Endothelial cell of umbilical vein (primary cell): ENCODE measurements at regions not wholly inside any gene's neighbourhood (a gene's known extent, or its start where the extent isn't known, plus 50 kb on each side); places are given as distances from the start of the nearest gene placed in this dataset.

Source experiments
- BruUV-seq: library from RNA; stranded (reverse); fragments of 400-500 nt; replicated peaks from 2 replicates; lab custom pipeline; 2021; lab: Mats Ljungman, UMichigan
- CTCF ChIA-PET: fragments of 300-600, 350-600 bp; sonication (Branson Sonifier 250); formaldehyde crosslinking; loops from one replicate; lab custom pipeline; 2021; ENCODE audit warnings: antibody characterized with exemption, inconsistent platforms; lab: Charles Lee
- POLR2A ChIA-PET: fragments of 300-600, 350-600 bp; sonication (Branson Sonifier 250); formaldehyde crosslinking; loops from one replicate; lab custom pipeline; 2021; ENCODE audit warnings: antibody characterized with exemption, inconsistent platforms; lab: Charles Lee
- DNase-seq: peaks from one replicate; pipeline ENCODE4 v3.0.0-alpha.2; 2011; ENCODE audit warnings: low read depth, low spot score
- FAIRE-seq: peaks from 2 replicates; lab custom pipeline; 2011; peaks lifted over from hg19 to GRCh38; lab: Jason Lieb, UNC
- H2AFZ ChIP-seq: 2 replicates; pipeline ENCODE4 v1.6.0; 2012; ENCODE audit warnings: low read depth, low read length, control low read depth, inconsistent platforms
- H3K27ac ChIP-seq: 2 replicates; pipeline ENCODE4 v1.5.1; 2011; ENCODE audit warnings: low read depth, mild to moderate bottlenecking, control low read depth, low read length, moderate library complexity; ENCODE audit not compliant: insufficient read depth
- H3K27me3 ChIP-seq, 2 experiments: 2 replicates each; pipeline versions ENCODE4 v1.6.0 to v1.6.1; 2011; ENCODE audit warnings: low read length in 2 of 2, mixed read lengths in 1 of 2; ENCODE audit not compliant: control insufficient read depth in 2 of 2, insufficient read depth in 2 of 2
- H3K36me3 ChIP-seq, 2 experiments: 2 replicates in 1 of 2; 3 replicates in 1 of 2; pipeline ENCODE4 v1.5.1; 2011; ENCODE audit warnings: low read length in 2 of 2, mild to moderate bottlenecking in 1 of 2, moderate library complexity in 1 of 2; ENCODE audit not compliant: control insufficient read depth in 2 of 2, insufficient read depth in 2 of 2; ENCODE audit errors: extremely low read depth in 1 of 2
- H3K4me1 ChIP-seq: 3 replicates; pipeline ENCODE4 v1.5.1; 2011; ENCODE audit warnings: mild to moderate bottlenecking, low read length; ENCODE audit not compliant: control insufficient read depth, insufficient read depth; ENCODE audit errors: extremely low read depth
- H3K4me2 ChIP-seq: 2 replicates; pipeline ENCODE4 v1.6.1; 2011; ENCODE audit warnings: low read length, control low read depth, mixed read lengths; ENCODE audit not compliant: insufficient read depth
- H3K4me3 ChIP-seq, 3 experiments: fragments of 200-600 bp in 1 of 3; sonication (generic), shearing (Covaris generic) in 1 of 3; replicated peaks in 1 of 3; 2 replicates each; pipeline ENCODE4 v1.5.1; 2011 to 2016; ENCODE audit warnings: control low read depth in 3 of 3, low read length in 3 of 3, mild to moderate bottlenecking in 2 of 3, inconsistent platforms in 1 of 3, low read depth in 1 of 3, moderate library complexity in 1 of 3; ENCODE audit not compliant: insufficient read depth in 1 of 3
- H3K79me2 ChIP-seq: 2 replicates; pipeline ENCODE4 v1.6.0; 2012; ENCODE audit warnings: low read length, inconsistent platforms; ENCODE audit not compliant: control insufficient read depth, insufficient read depth
- H3K9ac ChIP-seq: replicated peaks from 2 replicates; pipeline ENCODE3; 2011; ENCODE audit warnings: low read length, control low read depth; ENCODE audit not compliant: insufficient read depth; ENCODE audit errors: extremely low read depth
- H3K9me1 ChIP-seq: replicated peaks from 3 replicates; pipeline ENCODE4 v1.6.0; 2011; ENCODE audit warnings: mild to moderate bottlenecking, low read length; ENCODE audit not compliant: control insufficient read depth, insufficient read depth; ENCODE audit errors: extremely low read depth
- H3K9me3 ChIP-seq: replicated peaks from 2 replicates; pipeline ENCODE4 v1.5.1; 2012; ENCODE audit warnings: low read length, inconsistent platforms; ENCODE audit not compliant: control insufficient read depth, insufficient read depth
- H4K20me1 ChIP-seq: replicated peaks from 2 replicates; pipeline ENCODE3; 2011; ENCODE audit warnings: mild to moderate bottlenecking, low read length; ENCODE audit not compliant: control insufficient read depth, insufficient read depth; ENCODE audit errors: extremely low read depth
- EZH2 ChIP-seq: IDR thresholded peaks from 2 replicates; pipeline ENCODE4 v1.6.1; 2012; ENCODE audit warnings: borderline replicate concordance, low read depth, mild to moderate bottlenecking, moderate library complexity, low read length, inconsistent platforms; ENCODE audit not compliant: severe bottlenecking
- FOS ChIP-seq: IDR thresholded peaks from 2 replicates; pipeline ENCODE4 v1.6.1; 2011; ENCODE audit warnings: mild to moderate bottlenecking, low read length, moderate library complexity, borderline replicate concordance; ENCODE audit not compliant: insufficient read depth
- GATA2 ChIP-seq: IDR thresholded peaks from 2 replicates; pipeline ENCODE4 v1.7.0; 2011; ENCODE audit warnings: low read depth, mild to moderate bottlenecking, moderate library complexity, mixed read lengths, low read length; ENCODE audit not compliant: insufficient read length, insufficient read depth
- JUN ChIP-seq: IDR thresholded peaks from 2 replicates; pipeline ENCODE4 v1.6.1; 2011; ENCODE audit warnings: borderline replicate concordance, low read depth; ENCODE audit not compliant: insufficient read length, insufficient read depth
- MAX ChIP-seq: IDR thresholded peaks from 2 replicates; pipeline ENCODE4 v1.6.1; 2011; ENCODE audit not compliant: insufficient read depth, insufficient read length
- MYC ChIP-seq: IDR thresholded peaks from one replicate; pipeline ENCODE4 v1.6.1; 2011; ENCODE audit warnings: mild to moderate bottlenecking, low read depth, low read length
- POLR2A ChIP-seq: IDR thresholded peaks from 2 replicates; pipeline ENCODE4 v1.6.1; 2012; ENCODE audit warnings: low read depth, mild to moderate bottlenecking, control low read depth, low read length
- POLR2AphosphoS5 ChIP-seq: IDR thresholded peaks from 2 replicates; pipeline ENCODE4 v1.6.1; 2012; ENCODE audit warnings: low read depth, mild to moderate bottlenecking, control low read depth, low read length, moderate library complexity; ENCODE audit not compliant: insufficient read depth
- dilution Hi-C: fragments of 300-500 bp; cut with MboI; formaldehyde crosslinking; loops from one replicate; pipeline ENCODE4 v1.15.0; 2019; ENCODE audit warnings: low sequenced_read_pairs; ENCODE audit not compliant: extremely low pct_ligation_motif_present
- intact Hi-C: fragments of 100-400 bp; cut with micrococcal nuclease; formaldehyde crosslinking; loops from one replicate; pipeline ENCODE4 v1.10.0; 2022
- TF ChIP-seq, protein P1 (sequence below), 2 donors: IDR thresholded peaks; 1 replicate in 1 of 2; 2 replicates in 1 of 2; pipeline ENCODE4 v1.5.1; 2011; ENCODE audit warnings: low read length in 2 of 2, mild to moderate bottlenecking in 2 of 2, moderate library complexity in 2 of 2, control low read depth in 1 of 2, inconsistent platforms in 1 of 2, low read depth in 1 of 2; ENCODE audit not compliant: insufficient read depth in 1 of 2; ENCODE audit errors: extremely low read depth in 1 of 2

- Histone ChIP-seq H3K9me1 (no peaks in the 10 kb centered on the region), H3K36me3 (no peaks in the 10 kb centered on the region), H3K27me3 (no peaks in the 10 kb centered on the region), H3K9me3 (no peaks in the 10 kb centered on the region), H3K79me2 (no peaks in the 10 kb centered on the region), H3K4me2 (no peak overlapping the region), H3K4me1 (no peaks in the 10 kb centered on the region), H4K20me1 (no peaks in the 10 kb centered on the region), H3K9ac (no peak overlapping the region), H3K27ac (no peak overlapping the region), H3K4me3 (no peak overlapping the region), H2AFZ (no peak overlapping the region)
- dilution Hi-C loops, result no loop called here
- DNase-seq (no peak), FAIRE-seq (no peak)
- ChIA-PET POLR2A (no interaction called here), CTCF (no interaction called here)
- TF ChIP-seq EZH2 (no peak), POLR2AphosphoS5 (no peak)
- intact Hi-C loops, result no loop called here
- no TSS peak for BruUV-seq
These were observed 215.1 kb downstream of the RBM26 start for GRCh38 chr13:79190932-79191331.

GRCh38 chr13:79187917-79188690 lies 218.0 kb downstream of the RBM26 start:
- no peaks in the 10 kb centered on the region for H3K9me1 ChIP-seq
- no peak overlapping the region for H2AFZ ChIP-seq
- no peak overlapping the region for H3K4me3 ChIP-seq
- H3K9ac ChIP-seq, result no peak overlapping the region
- H3K79me2 ChIP-seq, result no peaks in the 10 kb centered on the region
- POLR2A ChIA-PET, result no interaction called here
- no peak for DNase-seq
- H3K27ac ChIP-seq, result no peak overlapping the region
- no peaks in the 10 kb centered on the region for H3K4me1 ChIP-seq
- TF ChIP-seq, protein P1, sequence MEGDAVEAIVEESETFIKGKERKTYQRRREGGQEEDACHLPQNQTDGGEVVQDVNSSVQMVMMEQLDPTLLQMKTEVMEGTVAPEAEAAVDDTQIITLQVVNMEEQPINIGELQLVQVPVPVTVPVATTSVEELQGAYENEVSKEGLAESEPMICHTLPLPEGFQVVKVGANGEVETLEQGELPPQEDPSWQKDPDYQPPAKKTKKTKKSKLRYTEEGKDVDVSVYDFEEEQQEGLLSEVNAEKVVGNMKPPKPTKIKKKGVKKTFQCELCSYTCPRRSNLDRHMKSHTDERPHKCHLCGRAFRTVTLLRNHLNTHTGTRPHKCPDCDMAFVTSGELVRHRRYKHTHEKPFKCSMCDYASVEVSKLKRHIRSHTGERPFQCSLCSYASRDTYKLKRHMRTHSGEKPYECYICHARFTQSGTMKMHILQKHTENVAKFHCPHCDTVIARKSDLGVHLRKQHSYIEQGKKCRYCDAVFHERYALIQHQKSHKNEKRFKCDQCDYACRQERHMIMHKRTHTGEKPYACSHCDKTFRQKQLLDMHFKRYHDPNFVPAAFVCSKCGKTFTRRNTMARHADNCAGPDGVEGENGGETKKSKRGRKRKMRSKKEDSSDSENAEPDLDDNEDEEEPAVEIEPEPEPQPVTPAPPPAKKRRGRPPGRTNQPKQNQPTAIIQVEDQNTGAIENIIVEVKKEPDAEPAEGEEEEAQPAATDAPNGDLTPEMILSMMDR (IDR thresholded peaks at IDR 0.05; ENCODE audit: extremely low read depth in 1 of 2, insufficient read depth in 1 of 2, low read depth in 1 of 2, low read length in 2 of 2), result no peak
- TF ChIP-seq FOS (no peak), POLR2AphosphoS5 (no peak), POLR2A (no peak), MAX (no peak), EZH2 (no peak), GATA2 (no peak), JUN (no peak), MYC (no peak)
- no peaks in the 10 kb centered on the region for H3K36me3 ChIP-seq
- H3K4me2 ChIP-seq, result no peak overlapping the region
- dilution Hi-C loops, result no loop called here
- BruUV-seq, result no TSS peak
- intact Hi-C loops, result no loop called here
- H3K9me3 ChIP-seq, result no peaks in the 10 kb centered on the region
- no peaks in the 10 kb centered on the region for H4K20me1 ChIP-seq
- CTCF ChIA-PET, result interaction anchor here (0.9 kb wide), 1 partner anchor 29 kb away, joined by 4 read pairs; no protein-coding TSS in a partner anchor
- FAIRE-seq, result no peak
- no peaks in the 10 kb centered on the region for H3K27me3 ChIP-seq
